ENCODE measurements at regions not wholly inside any gene's neighbourhood (a gene's known extent, or its start where the extent isn't known, plus 50 kb on each side); places are given as distances from the start of the nearest gene placed in this dataset.

DNA sequence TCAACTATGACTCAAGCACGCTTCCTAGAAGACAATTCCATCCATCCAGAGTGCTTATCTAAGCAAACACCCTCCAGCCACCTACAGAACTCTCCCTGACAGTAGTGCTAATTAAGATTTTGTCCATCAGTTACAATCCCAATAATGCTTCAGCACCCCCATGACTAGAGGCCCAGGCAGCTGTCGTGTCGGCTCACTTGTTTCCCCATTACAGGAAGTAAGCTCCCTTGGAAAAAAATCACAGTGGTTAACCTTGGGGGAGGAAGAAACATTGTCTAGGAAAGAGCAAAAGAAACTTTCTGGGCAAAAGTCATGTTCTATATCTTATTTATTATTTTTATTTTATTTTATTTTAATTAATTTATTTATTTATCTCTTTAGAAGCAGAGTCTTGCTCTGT is 108.8 kb upstream of the LPAR1 start:
- TF ChIP-seq CTCF (IDR thresholded peaks at IDR 0.05; ENCODE audit: low read depth, low read length, poor library complexity, severe bottlenecking) (no peak), EZH2phosphoT487 (IDR thresholded peaks at IDR 0.05; ENCODE audit: borderline replicate concordance, low read length) (no peak)
